ENCODE measurements at regions not wholly inside any gene's neighbourhood (a gene's known extent, or its start where the extent isn't known, plus 50 kb on each side); places are given as distances from the start of the nearest gene placed in this dataset.

DNA sequence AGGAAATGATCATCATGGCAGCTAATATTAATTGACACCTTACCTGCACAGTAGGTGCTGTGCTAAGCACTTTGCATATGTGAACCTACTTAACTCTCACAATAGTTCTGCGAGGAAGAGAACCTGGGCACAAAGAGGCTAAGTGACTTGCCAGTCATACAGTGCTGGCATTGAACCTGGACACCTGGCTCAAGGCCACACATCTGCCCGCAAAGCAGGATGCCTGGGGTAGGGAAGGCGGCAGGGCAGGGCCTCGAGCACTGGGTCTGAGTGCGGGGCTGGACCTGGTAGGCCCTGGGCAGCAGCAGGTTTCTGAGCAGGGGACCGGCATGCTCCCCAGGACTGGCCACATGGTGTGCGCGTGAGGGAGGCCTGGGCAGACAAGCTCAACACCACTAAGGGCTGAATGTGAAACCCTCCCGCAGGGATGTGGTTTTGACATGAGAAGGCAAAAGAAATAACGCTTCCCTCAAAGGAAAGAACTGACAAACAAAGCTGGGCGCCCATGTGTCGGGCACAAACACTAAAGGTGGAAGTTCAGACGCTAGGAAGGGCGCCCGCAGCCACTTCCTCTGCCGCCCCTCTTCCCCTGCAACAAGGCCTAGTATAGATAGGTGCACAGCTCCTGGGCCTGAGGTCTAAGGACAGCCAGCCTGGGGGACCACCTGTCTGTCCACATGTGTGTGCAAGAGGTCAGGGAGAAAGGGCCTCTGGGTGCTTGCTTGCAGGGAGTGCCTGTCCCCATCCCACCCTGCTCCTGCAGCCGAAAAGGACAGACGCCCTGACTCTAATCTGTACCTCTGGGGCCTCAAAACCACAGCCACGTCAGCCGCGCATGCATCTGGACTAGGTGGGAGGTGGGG, 92.5 kb downstream of the ZFP36L2 start:
- Histone ChIP-seq H3K4me1 (ENCODE audit: control insufficient read depth, extremely low read depth, insufficient read depth, low read length) (peaks cover 15% of the 10 kb centered on the region), H4K20me1 (replicated peaks; ENCODE audit: control insufficient read depth, extremely low read depth, insufficient read depth, low read length) (no peaks in the 10 kb centered on the region), H3K79me2 (ENCODE audit: control insufficient read depth, insufficient read depth, low read length) (no peaks in the 10 kb centered on the region), H3K27me3 (ENCODE audit: control insufficient read depth in 2 of 2, insufficient read depth in 2 of 2, low read length in 2 of 2) (no peaks in the 10 kb centered on the region), H3K9me3 (replicated peaks; ENCODE audit: control insufficient read depth, insufficient read depth, low read length) (no peaks in the 10 kb centered on the region), H3K27ac (ENCODE audit: insufficient read depth, low read depth, low read length) (no peak overlapping the region), H3K36me3 (ENCODE audit: control insufficient read depth in 2 of 2, extremely low read depth in 1 of 2, insufficient read depth in 2 of 2, low read length in 2 of 2) (no peaks in the 10 kb centered on the region), H3K9ac (replicated peaks; ENCODE audit: extremely low read depth, insufficient read depth, low read length) (no peak overlapping the region), H3K4me2 (ENCODE audit: insufficient read depth, low read length) (no peak overlapping the region), H2AFZ (ENCODE audit: low read depth, low read length) (no peak overlapping the region), H3K9me1 (replicated peaks; ENCODE audit: control insufficient read depth, extremely low read depth, insufficient read depth, low read length) (no peaks in the 10 kb centered on the region), H3K4me3 (replicated peaks in 1 of 3; ENCODE audit: insufficient read depth in 1 of 3, low read depth in 1 of 3, low read length in 3 of 3) (no peak overlapping the region)
- dilution Hi-C loops (cut with MboI; ENCODE audit: extremely low pct_ligation_motif_present, low sequenced_read_pairs) (no loop called here), intact Hi-C loops (cut with micrococcal nuclease) (loop anchor here (5.0 kb wide), 1 partner anchor 408 kb away; no protein-coding TSS in a partner anchor)
- BruUV-seq (replicated peaks): no TSS peak
- CTCF ChIA-PET: interaction anchor here (0.6 to 2.0 kb wide), 9 partner anchors 16 to 351 kb away, joined by 3 to 5 read pairs (median 3); no protein-coding TSS in a partner anchor
- POLR2A ChIA-PET: interaction anchor here (0.6 kb wide), 1 partner anchor 108 kb away, joined by 3 read pairs; no protein-coding TSS in a partner anchor
- no peak for DNase-seq (ENCODE audit: low read depth, low spot score)
- TF ChIP-seq POLR2AphosphoS5 (IDR thresholded peaks at IDR 0.05; ENCODE audit: insufficient read depth, low read depth, low read length) (no peak), JUN (IDR thresholded peaks at IDR 0.05; ENCODE audit: borderline replicate concordance, insufficient read depth, insufficient read length, low read depth) (no peak), EZH2 (IDR thresholded peaks at IDR 0.05; ENCODE audit: borderline replicate concordance, low read depth, low read length, severe bottlenecking) (no peak), FOS (IDR thresholded peaks at IDR 0.05; ENCODE audit: borderline replicate concordance, insufficient read depth, low read length) (no peak), GATA2 (IDR thresholded peaks at IDR 0.05; ENCODE audit: insufficient read depth, insufficient read length, low read depth, low read length) (no peak), MYC (IDR thresholded peaks at IDR 0.05; ENCODE audit: low read depth, low read length) (no peak), POLR2A (IDR thresholded peaks at IDR 0.05; ENCODE audit: low read depth, low read length) (no peak)
- TF ChIP-seq, protein P1, sequence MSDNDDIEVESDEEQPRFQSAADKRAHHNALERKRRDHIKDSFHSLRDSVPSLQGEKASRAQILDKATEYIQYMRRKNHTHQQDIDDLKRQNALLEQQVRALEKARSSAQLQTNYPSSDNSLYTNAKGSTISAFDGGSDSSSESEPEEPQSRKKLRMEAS (IDR thresholded peaks at IDR 0.05; ENCODE audit: insufficient read depth, insufficient read length): no peak
- TF ChIP-seq, protein P2, sequence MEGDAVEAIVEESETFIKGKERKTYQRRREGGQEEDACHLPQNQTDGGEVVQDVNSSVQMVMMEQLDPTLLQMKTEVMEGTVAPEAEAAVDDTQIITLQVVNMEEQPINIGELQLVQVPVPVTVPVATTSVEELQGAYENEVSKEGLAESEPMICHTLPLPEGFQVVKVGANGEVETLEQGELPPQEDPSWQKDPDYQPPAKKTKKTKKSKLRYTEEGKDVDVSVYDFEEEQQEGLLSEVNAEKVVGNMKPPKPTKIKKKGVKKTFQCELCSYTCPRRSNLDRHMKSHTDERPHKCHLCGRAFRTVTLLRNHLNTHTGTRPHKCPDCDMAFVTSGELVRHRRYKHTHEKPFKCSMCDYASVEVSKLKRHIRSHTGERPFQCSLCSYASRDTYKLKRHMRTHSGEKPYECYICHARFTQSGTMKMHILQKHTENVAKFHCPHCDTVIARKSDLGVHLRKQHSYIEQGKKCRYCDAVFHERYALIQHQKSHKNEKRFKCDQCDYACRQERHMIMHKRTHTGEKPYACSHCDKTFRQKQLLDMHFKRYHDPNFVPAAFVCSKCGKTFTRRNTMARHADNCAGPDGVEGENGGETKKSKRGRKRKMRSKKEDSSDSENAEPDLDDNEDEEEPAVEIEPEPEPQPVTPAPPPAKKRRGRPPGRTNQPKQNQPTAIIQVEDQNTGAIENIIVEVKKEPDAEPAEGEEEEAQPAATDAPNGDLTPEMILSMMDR (IDR thresholded peaks at IDR 0.05; ENCODE audit: extremely low read depth in 1 of 2, insufficient read depth in 1 of 2, low read depth in 1 of 2, low read length in 2 of 2): no peak
- no peak for FAIRE-seq

Data from endothelial cell of umbilical vein (primary cell).